Common myeloid progenitor, CD34-positive (primary cell): ENCODE measurements at regions not wholly inside any gene's neighbourhood (a gene's known extent, or its start where the extent isn't known, plus 50 kb on each side); places are given as distances from the start of the nearest gene placed in this dataset.

ENCODE experiments used
- CTCF ChIA-PET: fragments of 350-600 bp; sonication (Branson Sonifier 250); formaldehyde crosslinking; loops from one replicate; lab custom pipeline; 2021; ENCODE audit warnings: antibody characterized with exemption; lab: Charles Lee
- POLR2A ChIA-PET: fragments of 350-600 bp; sonication (Branson Sonifier 250); formaldehyde crosslinking; loops from one replicate; lab custom pipeline; 2021; ENCODE audit warnings: antibody characterized with exemption; lab: Charles Lee
- DNase-seq, 3 donors: peaks; one replicate each; pipeline versions ENCODE4 v3.0.0 to v3.0.0-alpha.2; 2013
- H3K27ac ChIP-seq, 2 experiments: 1 replicate in 1 of 2; 2 replicates in 1 of 2; pipeline ENCODE4 v1.7.0; 2013; ENCODE audit warnings: inconsistent platforms in 2 of 2, low read length in 2 of 2, mild to moderate bottlenecking in 2 of 2, low read depth in 1 of 2, moderate library complexity in 1 of 2; ENCODE audit not compliant: severe bottlenecking in 2 of 2, insufficient read depth in 1 of 2, poor library complexity in 1 of 2
- H3K27me3 ChIP-seq, 5 experiments: replicated peaks in 2 of 5; 1 replicate in 3 of 5; 2 replicates in 2 of 5; pipeline versions ENCODE4 v1.6.1 to v1.7.0; 2013; ENCODE audit warnings: low read length in 4 of 5, mild to moderate bottlenecking in 2 of 5, moderate library complexity in 2 of 5, inconsistent platforms in 1 of 5; ENCODE audit not compliant: insufficient read depth in 5 of 5, control insufficient read depth in 4 of 5
- H3K36me3 ChIP-seq, 4 experiments: 1 replicate in 2 of 4; 2 replicates in 2 of 4; pipeline versions ENCODE4 v1.6.1 to v1.7.0; 2013; ENCODE audit warnings: low read length in 3 of 4, control low read depth in 1 of 4, mild to moderate bottlenecking in 1 of 4; ENCODE audit not compliant: control insufficient read depth in 4 of 4, insufficient read depth in 4 of 4
- H3K4me1 ChIP-seq, 4 experiments: 1 replicate in 3 of 4; 2 replicates in 1 of 4; pipeline versions ENCODE4 v1.6.1 to v1.7.1; 2013; ENCODE audit warnings: low read length in 3 of 4, mild to moderate bottlenecking in 3 of 4, control low read depth in 1 of 4, inconsistent platforms in 1 of 4, moderate library complexity in 1 of 4; ENCODE audit not compliant: control insufficient read depth in 4 of 4, insufficient read depth in 4 of 4; ENCODE audit errors: control extremely low read depth in 1 of 4
- H3K4me3 ChIP-seq, 7 experiments: 1 replicate in 4 of 7; 2 replicates in 3 of 7; pipeline versions ENCODE4 v1.5.1 to v1.7.0; 2013; ENCODE audit warnings: mild to moderate bottlenecking in 7 of 7, low read length in 6 of 7, moderate library complexity in 6 of 7, inconsistent platforms in 2 of 7, low read depth in 2 of 7, control low read depth in 1 of 7; ENCODE audit not compliant: insufficient read depth in 4 of 7, control insufficient read depth in 1 of 7; ENCODE audit errors: extremely low read depth in 1 of 7
- H3K9me3 ChIP-seq, 5 experiments: 1 replicate in 4 of 5; 2 replicates in 1 of 5; pipeline versions ENCODE4 v1.6.1 to v1.7.1; 2013; ENCODE audit warnings: low read length in 4 of 5, mild to moderate bottlenecking in 2 of 5, inconsistent platforms in 1 of 5, low read depth in 1 of 5, moderate library complexity in 1 of 5; ENCODE audit not compliant: control insufficient read depth in 4 of 5, insufficient read depth in 2 of 5; ENCODE audit errors: control extremely low read depth in 1 of 5
- WGBS: methylation state at CpG from one replicate; pipeline ENCODE4 v1.1.5; 2013; ENCODE audit not compliant: insufficient coverage; 5-methylcytosine and 5-hydroxymethylcytosine counted together

GRCh38 chr7:11298220-11298619, 324.5 kb downstream of the PHF14 start:
- no peaks in the 10 kb centered on the region for H3K27me3 ChIP-seq
- H3K27ac ChIP-seq = no peak overlapping the region
- ChIA-PET POLR2A (no interaction called here), CTCF (no interaction called here)
- H3K9me3 ChIP-seq = peaks cover 0 to 13% (median 0%) of the 10 kb centered on the region in 5 experiments
- no peak overlapping the region for H3K4me3 ChIP-seq
- H3K4me1 ChIP-seq = no peaks in the 10 kb centered on the region
- H3K36me3 ChIP-seq = no peaks in the 10 kb centered on the region
- 89% methylated on average over 9 of the region's 11 CpGs for WGBS
- no peak for DNase-seq

- 100% methylated on average over 2 of the region's 5 CpGs for WGBS
- ChIA-PET POLR2A (no interaction called here), CTCF (no interaction called here)
- Histone ChIP-seq H3K27ac (no peak overlapping the region), H3K27me3 (no peaks in the 10 kb centered on the region), H3K9me3 (peaks cover 0 to 10% (median 0%) of the 10 kb centered on the region in 5 experiments), H3K4me3 (no peak overlapping the region), H3K36me3 (no peaks in the 10 kb centered on the region), H3K4me1 (no peaks in the 10 kb centered on the region)
- DNase-seq = no peak
Measured at GRCh38 chr7:11300241-11300640, 326.6 kb downstream of the PHF14 start.

GRCh38 chr7:11302121-11302520, 328.4 kb downstream of the PHF14 start:
- Histone ChIP-seq H3K4me1 (no peaks in the 10 kb centered on the region), H3K27ac (no peak overlapping the region), H3K27me3 (no peaks in the 10 kb centered on the region), H3K36me3 (no peaks in the 10 kb centered on the region), H3K9me3 (peaks cover 0 to 9% (median 0%) of the 10 kb centered on the region in 5 experiments), H3K4me3 (no peak overlapping the region)
- no peak for DNase-seq
- ChIA-PET CTCF (no interaction called here), POLR2A (no interaction called here)

GRCh38 chr7:11313801-11314200, 340.1 kb downstream of the PHF14 start:
- H3K9me3 ChIP-seq = no peaks in the 10 kb centered on the region
- WGBS = 100% methylated on average over 2 of the region's 2 CpGs
- no peak overlapping the region for H3K4me3 ChIP-seq
- no peak for DNase-seq
- H3K4me1 ChIP-seq = no peaks in the 10 kb centered on the region
- H3K36me3 ChIP-seq = no peaks in the 10 kb centered on the region
- no peak overlapping the region for H3K27ac ChIP-seq
- CTCF ChIA-PET = no interaction called here
- H3K27me3 ChIP-seq = no peaks in the 10 kb centered on the region
- POLR2A ChIA-PET = no interaction called here

- H3K4me3 ChIP-seq = no peak overlapping the region
- DNase-seq = no peak
- no peaks in the 10 kb centered on the region for H3K9me3 ChIP-seq
- H3K27ac ChIP-seq = no peak overlapping the region
- no peaks in the 10 kb centered on the region for H3K27me3 ChIP-seq
- POLR2A ChIA-PET = no interaction called here
- no peaks in the 10 kb centered on the region for H3K4me1 ChIP-seq
- WGBS = 94% methylated on average over 3 of the region's 3 CpGs
- CTCF ChIA-PET = no interaction called here
- no peaks in the 10 kb centered on the region for H3K36me3 ChIP-seq
Measured at GRCh38 chr7:11315666-11316258, 342.1 kb downstream of the PHF14 start.

DNA sequence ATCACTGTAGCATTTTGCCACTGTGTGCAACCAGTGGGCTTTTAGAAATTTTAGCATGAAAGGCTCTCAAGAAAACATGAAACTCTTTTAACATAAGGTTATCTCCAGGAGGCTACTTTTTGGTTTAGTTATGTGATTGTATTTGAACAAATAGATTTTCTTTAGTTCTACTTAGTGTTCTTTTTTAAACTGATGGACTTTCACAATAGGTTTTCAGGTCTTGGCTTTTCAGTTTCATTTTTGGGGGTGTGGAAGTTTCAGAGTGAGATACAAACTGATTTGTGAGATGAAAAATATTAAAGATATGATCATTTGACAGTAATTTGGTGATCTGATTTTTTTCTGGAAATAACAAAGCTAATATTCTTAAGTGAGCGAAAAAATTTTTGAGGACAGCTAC, 344.1 kb downstream of the PHF14 start:
- no peak overlapping the region for H3K27ac ChIP-seq
- H3K9me3 ChIP-seq = no peaks in the 10 kb centered on the region
- H3K4me1 ChIP-seq = no peaks in the 10 kb centered on the region
- POLR2A ChIA-PET = no interaction called here
- H3K36me3 ChIP-seq = no peaks in the 10 kb centered on the region
- H3K4me3 ChIP-seq = no peak overlapping the region
- H3K27me3 ChIP-seq = no peaks in the 10 kb centered on the region
- CTCF ChIA-PET = no interaction called here
- DNase-seq = no peak
- WGBS = no CpG with 5 or more reads among the region's 1 CpG

DNA sequence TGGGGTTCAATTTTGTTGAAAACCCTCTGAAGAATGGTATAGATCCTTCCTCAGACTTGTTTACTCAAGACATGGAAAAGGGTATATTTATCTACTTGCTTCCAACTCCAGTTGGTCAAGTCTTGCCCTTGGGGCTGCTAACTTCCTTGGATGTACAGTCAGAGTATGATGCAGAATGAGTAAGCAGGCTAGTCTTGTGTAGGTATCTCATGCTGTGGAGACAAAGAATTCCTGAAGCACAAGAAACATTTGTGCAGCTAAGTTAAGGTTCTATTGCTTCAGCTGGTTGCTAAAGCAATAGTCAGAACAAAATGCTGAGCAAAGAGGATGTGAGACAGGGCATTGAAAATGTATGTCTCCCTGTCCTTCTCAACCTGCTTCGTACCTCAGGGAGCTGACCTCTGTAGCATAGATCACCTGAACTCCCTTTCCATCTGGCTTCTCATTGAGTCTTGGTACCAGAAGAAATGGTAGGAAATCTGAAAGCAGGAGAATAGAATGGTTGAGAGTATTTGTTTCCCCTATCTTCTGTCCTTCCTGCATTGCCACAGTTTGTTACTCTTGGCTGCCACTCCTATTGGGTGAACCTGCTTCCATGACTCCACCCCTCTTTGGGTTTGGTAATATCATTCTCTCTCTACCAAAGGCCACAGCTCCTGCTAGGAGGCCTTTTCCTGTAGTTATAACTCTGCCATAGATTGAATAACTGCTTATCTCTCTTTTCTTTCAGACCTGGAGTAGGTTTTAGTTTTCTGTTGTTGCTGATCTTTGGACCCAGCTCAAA, 346.0 kb downstream of the PHF14 start:
- Histone ChIP-seq H3K9me3 (peaks cover 0 to 1% (median 0%) of the 10 kb centered on the region in 5 experiments), H3K27ac (no peak overlapping the region), H3K4me1 (no peaks in the 10 kb centered on the region), H3K36me3 (no peaks in the 10 kb centered on the region), H3K27me3 (no peaks in the 10 kb centered on the region), H3K4me3 (no peak overlapping the region)
- no CpG with 5 or more reads among the region's 1 CpG for WGBS
- POLR2A ChIA-PET = no interaction called here
- DNase-seq = no peak
- CTCF ChIA-PET = interaction anchor here (1.5 kb wide), 1 partner anchor 10 kb away, joined by 4 read pairs; no protein-coding TSS in a partner anchor
